Lower lobe of right lung (tissue), 2 donors: ENCODE measurements at regions not wholly inside any gene's neighbourhood (a gene's known extent, or its start where the extent isn't known, plus 50 kb on each side); places are given as distances from the start of the nearest gene placed in this dataset.
A peak's percentile ranks its signal among the peaks of the same experiment; 100 is the strongest.

Experiments used
- ATAC-seq, 2 donors: fragments of 200-7000 bp; cut with Tn5 transposase; one replicate each; pipeline ENCODE4 v1.9.1; 2020 to 2022; ENCODE audit warnings: mild to moderate bottlenecking in 2 of 2, moderate library complexity in 2 of 2
- DNase-seq: peaks from one replicate; pipeline ENCODE4 v3.0.0-alpha.2; 2020
- H3K27ac ChIP-seq: fragments of 200-600 bp; one replicate; pipeline ENCODE4 v1.8.0; 2022
- H3K27me3 ChIP-seq: fragments of 200-600 bp; one replicate; pipeline ENCODE4 v1.8.0; 2022; ENCODE audit warnings: low read depth
- H3K36me3 ChIP-seq: fragments of 200-600 bp; one replicate; pipeline ENCODE4 v1.8.0; 2022; ENCODE audit warnings: mild to moderate bottlenecking
- H3K4me1 ChIP-seq: fragments of 200-600 bp; one replicate; pipeline ENCODE4 v1.8.0; 2022
- H3K4me3 ChIP-seq: fragments of 200-600 bp; one replicate; pipeline ENCODE4 v1.8.0; 2022; ENCODE audit warnings: mild to moderate bottlenecking
- H3K9me3 ChIP-seq: fragments of 200-600 bp; one replicate; pipeline ENCODE4 v1.8.0; 2022
- CTCF ChIP-seq: fragments of 200-600 bp; IDR thresholded peaks from one replicate; pipeline ENCODE4 v1.8.0; 2022; ENCODE audit warnings: antibody characterized with exemption, mild to moderate bottlenecking
- intact Hi-C: fragments of 100-400 bp; cut with DNase I; formaldehyde crosslinking; loops from one replicate; pipeline ENCODE4 v1.11.0; 2022
- donor health status: DM: no; HTN: yes; CAD: no; lungs with severe emphysema.

- TF ChIP-seq CTCF: no peak
- Histone ChIP-seq H3K36me3 (no peaks in the 10 kb centered on the region), H3K9me3 (no peaks in the 10 kb centered on the region), H3K4me3 (no peak overlapping the region), H3K27me3 (no peaks in the 10 kb centered on the region), H3K27ac (no peak overlapping the region), H3K4me1 (peaks cover 6% of the 10 kb centered on the region)
- DNase-seq (no peak), ATAC-seq (no peak)
- intact Hi-C loops: no loop called here
These were observed 138.7 kb upstream of the RBMS1 start for GRCh38 chr2:160632084-160632975.

GRCh38 chr2:160634436-160634835 lies 140.8 kb upstream of the RBMS1 start:
- H3K27me3 ChIP-seq: no peaks in the 10 kb centered on the region
- intact Hi-C loops: no loop called here
- TF ChIP-seq CTCF: no peak

GRCh38 chr2:160635488-160635887 lies 141.9 kb upstream of the RBMS1 start:
- no peaks in the 10 kb centered on the region for H3K27me3 ChIP-seq
- peak in 1 of 2 donors; percentile 26 for ATAC-seq
- peaks cover 6% of the 10 kb centered on the region for H3K4me1 ChIP-seq
- no peaks in the 10 kb centered on the region for H3K36me3 ChIP-seq
- H3K27ac ChIP-seq: no peak overlapping the region
- H3K4me3 ChIP-seq: no peak overlapping the region
- H3K9me3 ChIP-seq: peaks cover 13% of the 10 kb centered on the region
- DNase-seq: no peak
- intact Hi-C loops: no loop called here
- no peak for TF ChIP-seq CTCF

More at GRCh38 chr2:160634436-160634835, 140.8 kb upstream of the RBMS1 start:
- Histone ChIP-seq H3K9me3 (peaks cover 4% of the 10 kb centered on the region), H3K4me3 (no peak overlapping the region), H3K27ac (no peak overlapping the region), H3K36me3 (no peaks in the 10 kb centered on the region), H3K4me1 (peaks cover 6% of the 10 kb centered on the region)
- DNase-seq (no peak), ATAC-seq (no peak)

- Histone ChIP-seq H3K27ac (no peak overlapping the region), H3K9me3 (peaks cover 13% of the 10 kb centered on the region), H3K4me1 (no peaks in the 10 kb centered on the region), H3K36me3 (no peaks in the 10 kb centered on the region), H3K27me3 (no peaks in the 10 kb centered on the region), H3K4me3 (no peak overlapping the region)
- no peak for ATAC-seq
- DNase-seq: no peak
- TF ChIP-seq CTCF: no peak
- intact Hi-C loops: no loop called here
These were observed 145.9 kb upstream of the RBMS1 start for GRCh38 chr2:160639472-160639871.

- DNase-seq: no peak
- H3K27ac ChIP-seq: no peak overlapping the region
- peak; percentile 59 to 61 for ATAC-seq
- H3K36me3 ChIP-seq: no peaks in the 10 kb centered on the region
- no peaks in the 10 kb centered on the region for H3K9me3 ChIP-seq
- no peaks in the 10 kb centered on the region for H3K27me3 ChIP-seq
- no peak overlapping the region for H3K4me3 ChIP-seq
- TF ChIP-seq CTCF: no peak
- peaks cover 8% of the 10 kb centered on the region for H3K4me1 ChIP-seq
- intact Hi-C loops: no loop called here
These were observed 153.3 kb upstream of the RBMS1 start for GRCh38 chr2:160646684-160647444.
